Neural cell (in vitro differentiated cells): ENCODE measurements at regions not wholly inside any gene's neighbourhood (a gene's known extent, or its start where the extent isn't known, plus 50 kb on each side); places are given as distances from the start of the nearest gene placed in this dataset.
"Not testable (repeated sequence)": the region's sequence is repeated elsewhere in the genome, so short reads cannot be mapped to it uniquely, and the experiment has no call there.

Experiments
- TF ChIP-seq, protein P1 (sequence below): IDR thresholded peaks from 2 replicates; pipeline ENCODE4 v1.6.1; 2012; ENCODE audit warnings: borderline replicate concordance
- TF ChIP-seq, protein P2 (sequence below): fragments of 450-650 bp; IDR thresholded peaks from 2 replicates; pipeline ENCODE4 v1.5.1; 2014; ENCODE audit warnings: antibody characterized with exemption, mild to moderate bottlenecking, moderate library complexity; ENCODE audit not compliant: poor library complexity, severe bottlenecking

GRCh38 chr7:149950578-149950924, 76.8 kb downstream of the ATP6V0E2 start:
- TF ChIP-seq, protein P1, sequence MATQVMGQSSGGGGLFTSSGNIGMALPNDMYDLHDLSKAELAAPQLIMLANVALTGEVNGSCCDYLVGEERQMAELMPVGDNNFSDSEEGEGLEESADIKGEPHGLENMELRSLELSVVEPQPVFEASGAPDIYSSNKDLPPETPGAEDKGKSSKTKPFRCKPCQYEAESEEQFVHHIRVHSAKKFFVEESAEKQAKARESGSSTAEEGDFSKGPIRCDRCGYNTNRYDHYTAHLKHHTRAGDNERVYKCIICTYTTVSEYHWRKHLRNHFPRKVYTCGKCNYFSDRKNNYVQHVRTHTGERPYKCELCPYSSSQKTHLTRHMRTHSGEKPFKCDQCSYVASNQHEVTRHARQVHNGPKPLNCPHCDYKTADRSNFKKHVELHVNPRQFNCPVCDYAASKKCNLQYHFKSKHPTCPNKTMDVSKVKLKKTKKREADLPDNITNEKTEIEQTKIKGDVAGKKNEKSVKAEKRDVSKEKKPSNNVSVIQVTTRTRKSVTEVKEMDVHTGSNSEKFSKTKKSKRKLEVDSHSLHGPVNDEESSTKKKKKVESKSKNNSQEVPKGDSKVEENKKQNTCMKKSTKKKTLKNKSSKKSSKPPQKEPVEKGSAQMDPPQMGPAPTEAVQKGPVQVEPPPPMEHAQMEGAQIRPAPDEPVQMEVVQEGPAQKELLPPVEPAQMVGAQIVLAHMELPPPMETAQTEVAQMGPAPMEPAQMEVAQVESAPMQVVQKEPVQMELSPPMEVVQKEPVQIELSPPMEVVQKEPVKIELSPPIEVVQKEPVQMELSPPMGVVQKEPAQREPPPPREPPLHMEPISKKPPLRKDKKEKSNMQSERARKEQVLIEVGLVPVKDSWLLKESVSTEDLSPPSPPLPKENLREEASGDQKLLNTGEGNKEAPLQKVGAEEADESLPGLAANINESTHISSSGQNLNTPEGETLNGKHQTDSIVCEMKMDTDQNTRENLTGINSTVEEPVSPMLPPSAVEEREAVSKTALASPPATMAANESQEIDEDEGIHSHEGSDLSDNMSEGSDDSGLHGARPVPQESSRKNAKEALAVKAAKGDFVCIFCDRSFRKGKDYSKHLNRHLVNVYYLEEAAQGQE: not testable (repeated sequence)
- TF ChIP-seq, protein P2, sequence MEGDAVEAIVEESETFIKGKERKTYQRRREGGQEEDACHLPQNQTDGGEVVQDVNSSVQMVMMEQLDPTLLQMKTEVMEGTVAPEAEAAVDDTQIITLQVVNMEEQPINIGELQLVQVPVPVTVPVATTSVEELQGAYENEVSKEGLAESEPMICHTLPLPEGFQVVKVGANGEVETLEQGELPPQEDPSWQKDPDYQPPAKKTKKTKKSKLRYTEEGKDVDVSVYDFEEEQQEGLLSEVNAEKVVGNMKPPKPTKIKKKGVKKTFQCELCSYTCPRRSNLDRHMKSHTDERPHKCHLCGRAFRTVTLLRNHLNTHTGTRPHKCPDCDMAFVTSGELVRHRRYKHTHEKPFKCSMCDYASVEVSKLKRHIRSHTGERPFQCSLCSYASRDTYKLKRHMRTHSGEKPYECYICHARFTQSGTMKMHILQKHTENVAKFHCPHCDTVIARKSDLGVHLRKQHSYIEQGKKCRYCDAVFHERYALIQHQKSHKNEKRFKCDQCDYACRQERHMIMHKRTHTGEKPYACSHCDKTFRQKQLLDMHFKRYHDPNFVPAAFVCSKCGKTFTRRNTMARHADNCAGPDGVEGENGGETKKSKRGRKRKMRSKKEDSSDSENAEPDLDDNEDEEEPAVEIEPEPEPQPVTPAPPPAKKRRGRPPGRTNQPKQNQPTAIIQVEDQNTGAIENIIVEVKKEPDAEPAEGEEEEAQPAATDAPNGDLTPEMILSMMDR: not testable (repeated sequence)
